ENCODE measurements at regions not wholly inside any gene's neighbourhood (a gene's known extent, or its start where the extent isn't known, plus 50 kb on each side); places are given as distances from the start of the nearest gene placed in this dataset.

DNA sequence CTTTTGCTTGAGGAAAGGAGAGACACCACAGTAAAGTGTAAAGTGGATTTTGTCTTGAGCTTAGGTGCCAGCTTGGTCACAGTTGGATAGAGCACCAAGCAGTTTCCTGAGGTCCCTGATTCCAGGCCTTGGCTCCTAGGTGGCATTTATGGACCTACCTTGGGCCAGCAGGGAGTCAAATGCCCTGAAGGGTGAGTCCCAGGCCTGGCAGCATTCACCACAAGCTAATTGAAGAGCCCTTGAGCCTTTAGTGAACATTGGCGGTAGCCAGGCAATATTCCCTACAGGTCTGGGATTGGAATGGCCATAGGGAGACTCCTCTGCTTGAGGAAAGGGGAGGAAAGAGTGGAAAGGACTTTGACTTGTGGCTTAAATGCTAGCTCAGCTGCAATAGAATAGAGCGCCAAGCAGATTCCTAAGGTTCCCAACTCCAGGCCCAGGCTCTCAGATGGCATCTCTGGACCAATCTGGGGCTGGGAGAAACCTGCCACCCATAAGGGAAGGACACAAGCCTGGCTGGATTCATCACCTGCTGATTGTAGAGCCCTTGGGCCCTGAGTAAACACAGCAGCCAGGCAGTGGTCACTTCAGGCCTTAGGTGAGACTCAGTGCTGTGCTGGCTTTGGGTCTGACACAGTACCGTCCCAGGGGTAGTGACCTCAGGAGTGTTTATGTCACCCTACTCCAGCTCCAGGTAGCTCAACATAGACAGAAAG lies 137.5 kb upstream of the OTOS start:
- no peak overlapping the region for H3K4me3 Mint-ChIP-seq
- DNase-seq (no peak), ATAC-seq (no peak)
- Histone ChIP-seq H3K36me3 (ENCODE audit: control insufficient read depth, insufficient read depth, low read length) (no peaks in the 10 kb centered on the region), H3K27ac (ENCODE audit: low read length) (no peak overlapping the region), H3K4me3 (ENCODE audit: low read length) (no peak overlapping the region), H3K27me3 (ENCODE audit: control insufficient read depth, insufficient read depth, low read length) (peaks cover 6% of the 10 kb centered on the region), H3K4me1 (ENCODE audit: control insufficient read depth, insufficient read depth, low read length) (no peaks in the 10 kb centered on the region), H3K9me3 (ENCODE audit: control insufficient read depth, insufficient read depth, low read length) (no peaks in the 10 kb centered on the region)
- 93% methylated on average over 2 of the region's 3 CpGs for WGBS (ENCODE audit: insufficient coverage)
- intact Hi-C loops (cut with micrococcal nuclease): no loop called here
- H3K4me1 Mint-ChIP-seq: no peaks in the 10 kb centered on the region
- peaks cover under 1 to 2% of the 10 kb centered on the region in 2 donors for H3K9me3 Mint-ChIP-seq
- TF ChIP-seq, protein P1, sequence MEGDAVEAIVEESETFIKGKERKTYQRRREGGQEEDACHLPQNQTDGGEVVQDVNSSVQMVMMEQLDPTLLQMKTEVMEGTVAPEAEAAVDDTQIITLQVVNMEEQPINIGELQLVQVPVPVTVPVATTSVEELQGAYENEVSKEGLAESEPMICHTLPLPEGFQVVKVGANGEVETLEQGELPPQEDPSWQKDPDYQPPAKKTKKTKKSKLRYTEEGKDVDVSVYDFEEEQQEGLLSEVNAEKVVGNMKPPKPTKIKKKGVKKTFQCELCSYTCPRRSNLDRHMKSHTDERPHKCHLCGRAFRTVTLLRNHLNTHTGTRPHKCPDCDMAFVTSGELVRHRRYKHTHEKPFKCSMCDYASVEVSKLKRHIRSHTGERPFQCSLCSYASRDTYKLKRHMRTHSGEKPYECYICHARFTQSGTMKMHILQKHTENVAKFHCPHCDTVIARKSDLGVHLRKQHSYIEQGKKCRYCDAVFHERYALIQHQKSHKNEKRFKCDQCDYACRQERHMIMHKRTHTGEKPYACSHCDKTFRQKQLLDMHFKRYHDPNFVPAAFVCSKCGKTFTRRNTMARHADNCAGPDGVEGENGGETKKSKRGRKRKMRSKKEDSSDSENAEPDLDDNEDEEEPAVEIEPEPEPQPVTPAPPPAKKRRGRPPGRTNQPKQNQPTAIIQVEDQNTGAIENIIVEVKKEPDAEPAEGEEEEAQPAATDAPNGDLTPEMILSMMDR (IDR thresholded peaks at IDR 0.05): no peak
- H3K36me3 Mint-ChIP-seq: no peaks in the 10 kb centered on the region
- H3K27me3 Mint-ChIP-seq (ENCODE audit: low read depth in 2 of 2): peaks cover 38 to 85% of the 10 kb centered on the region in 2 donors
- no peak overlapping the region for H3K27ac Mint-ChIP-seq

DNA sequence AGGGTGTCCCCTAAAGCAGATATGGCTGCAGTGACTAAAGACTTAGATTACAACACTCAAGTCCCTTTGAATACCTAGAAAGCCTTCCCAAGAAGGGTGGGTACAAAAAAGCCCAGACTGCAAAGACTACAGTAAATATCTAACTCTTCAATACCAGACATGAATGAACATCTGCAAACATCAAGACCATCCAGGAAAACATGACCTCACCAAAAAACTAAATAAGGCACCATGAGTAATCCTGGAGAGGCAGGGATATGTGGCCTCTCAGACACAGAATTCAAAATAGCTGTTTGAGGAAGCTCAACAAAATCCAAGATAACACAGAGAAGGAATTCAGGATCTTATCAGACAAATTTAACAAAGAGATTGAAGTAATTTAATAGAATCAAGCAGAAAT lies 138.2 kb upstream of the OTOS start:
- no peak for DNase-seq
- H3K27me3 ChIP-seq (ENCODE audit: control insufficient read depth, insufficient read depth, low read length): peaks cover 6% of the 10 kb centered on the region
- intact Hi-C loops (cut with micrococcal nuclease): no loop called here
- H3K9me3 Mint-ChIP-seq: peaks cover 0 to 2% of the 10 kb centered on the region in 2 donors
- no peak overlapping the region for H3K4me3 Mint-ChIP-seq
- no peaks in the 10 kb centered on the region for H3K9me3 ChIP-seq (ENCODE audit: control insufficient read depth, insufficient read depth, low read length)
- no peaks in the 10 kb centered on the region for H3K36me3 ChIP-seq (ENCODE audit: control insufficient read depth, insufficient read depth, low read length)
- H3K27me3 Mint-ChIP-seq (ENCODE audit: low read depth in 2 of 2): peaks cover 39 to 84% of the 10 kb centered on the region in 2 donors
- TF ChIP-seq, protein P1 (IDR thresholded peaks at IDR 0.05): no peak
- ATAC-seq: no peak
- H3K4me3 ChIP-seq (ENCODE audit: low read length): no peak overlapping the region
- no peak overlapping the region for H3K27ac Mint-ChIP-seq
- no peaks in the 10 kb centered on the region for H3K36me3 Mint-ChIP-seq
- no peak overlapping the region for H3K27ac ChIP-seq (ENCODE audit: low read length)
- H3K4me1 Mint-ChIP-seq: no peaks in the 10 kb centered on the region
- no peaks in the 10 kb centered on the region for H3K4me1 ChIP-seq (ENCODE audit: control insufficient read depth, insufficient read depth, low read length)

DNA sequence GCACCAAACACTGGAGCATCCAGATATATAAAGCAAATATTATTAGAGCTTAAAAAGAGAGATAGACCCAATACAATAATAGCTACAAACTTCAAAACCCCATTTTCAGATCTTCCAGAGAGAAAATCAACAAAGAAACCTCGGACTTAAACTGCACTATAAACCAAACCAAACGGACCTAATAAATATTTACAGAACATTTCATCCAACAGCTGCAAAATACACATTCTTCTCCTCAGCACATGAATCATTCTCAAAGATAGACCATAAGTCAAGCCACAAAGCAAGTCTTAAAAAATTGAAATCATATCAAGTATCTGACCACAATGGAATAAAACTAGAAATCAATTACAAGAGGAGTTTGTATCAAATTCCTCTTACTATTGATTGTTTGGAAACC lies 140.2 kb upstream of the OTOS start:
- 71% methylated on average over 2 of the region's 2 CpGs for WGBS (ENCODE audit: insufficient coverage)
- Histone ChIP-seq H3K4me3 (ENCODE audit: low read length) (no peak overlapping the region), H3K27ac (ENCODE audit: low read length) (no peak overlapping the region), H3K36me3 (ENCODE audit: control insufficient read depth, insufficient read depth, low read length) (no peaks in the 10 kb centered on the region), H3K9me3 (ENCODE audit: control insufficient read depth, insufficient read depth, low read length) (no peaks in the 10 kb centered on the region), H3K27me3 (ENCODE audit: control insufficient read depth, insufficient read depth, low read length) (peaks cover 6% of the 10 kb centered on the region), H3K4me1 (ENCODE audit: control insufficient read depth, insufficient read depth, low read length) (no peaks in the 10 kb centered on the region)
- intact Hi-C loops (cut with micrococcal nuclease): no loop called here
- no peak overlapping the region for H3K27ac Mint-ChIP-seq
- no peak for DNase-seq
- TF ChIP-seq, protein P1 (IDR thresholded peaks at IDR 0.05): no peak
- peaks cover 27 to 69% of the 10 kb centered on the region in 2 donors for H3K27me3 Mint-ChIP-seq (ENCODE audit: low read depth in 2 of 2)
- ATAC-seq: no peak
- no peaks in the 10 kb centered on the region for H3K4me1 Mint-ChIP-seq
- no peaks in the 10 kb centered on the region for H3K36me3 Mint-ChIP-seq
- H3K4me3 Mint-ChIP-seq: no peak overlapping the region
- peaks cover 0 to 2% of the 10 kb centered on the region in 2 donors for H3K9me3 Mint-ChIP-seq
